ENCODE measurements at regions not wholly inside any gene's neighbourhood (a gene's known extent, or its start where the extent isn't known, plus 50 kb on each side); places are given as distances from the start of the nearest gene placed in this dataset.
"Not testable (repeated sequence)": the region's sequence is repeated elsewhere in the genome, so short reads cannot be mapped to it uniquely, and the experiment has no call there.

DNA sequence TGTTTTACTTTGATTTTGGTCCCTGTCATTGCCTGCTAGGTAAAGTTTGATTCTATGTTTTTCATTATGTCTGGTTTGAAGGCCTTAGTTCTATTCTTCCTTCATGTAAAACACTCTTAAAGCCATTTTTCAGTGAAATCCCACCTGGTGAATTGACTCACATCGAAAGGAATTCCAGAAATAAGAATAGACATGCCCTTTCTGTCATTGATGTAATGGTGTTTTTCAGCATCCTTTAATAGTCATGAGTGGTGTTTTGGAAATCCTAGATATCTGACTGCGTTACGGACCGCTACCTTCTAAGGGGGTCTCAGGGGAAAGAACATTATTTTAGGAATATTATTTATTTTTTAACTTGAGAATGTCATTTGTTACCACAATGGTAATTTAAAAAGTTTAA is 104.5 kb upstream of the ZEB2 start:
- Histone ChIP-seq H3K4me1 (ENCODE audit: insufficient read depth, poor library complexity, severe bottlenecking) (peaks cover 15% of the 10 kb centered on the region), H3K27me3 (ENCODE audit: insufficient read depth, poor library complexity, severe bottlenecking) (no peaks in the 10 kb centered on the region), H3K36me3 (ENCODE audit: low read depth) (no peaks in the 10 kb centered on the region), H3K4me3 (ENCODE audit: severe bottlenecking) (no peak overlapping the region), H3K9me3 (ENCODE audit: severe bottlenecking) (no peaks in the 10 kb centered on the region), H3K27ac (ENCODE audit: poor library complexity, severe bottlenecking) (no peak overlapping the region)
- TF ChIP-seq CTCF (IDR thresholded peaks at IDR 0.05; ENCODE audit: poor library complexity, severe bottlenecking) = no peak
- ATAC-seq (ENCODE audit: low read depth) = no peak
- DNase-seq (ENCODE audit: low spot score) = no peak

GRCh38 chr2:144622373-144622772 is 102.5 kb upstream of the ZEB2 start:
- H3K4me3 ChIP-seq (ENCODE audit: severe bottlenecking); H3K36me3 ChIP-seq (ENCODE audit: low read depth); ATAC-seq (ENCODE audit: low read depth); H3K27ac ChIP-seq (ENCODE audit: poor library complexity, severe bottlenecking); H3K9me3 ChIP-seq (ENCODE audit: severe bottlenecking); DNase-seq (ENCODE audit: low spot score); H3K27me3 ChIP-seq (ENCODE audit: insufficient read depth, poor library complexity, severe bottlenecking): not testable (repeated sequence)
- H3K4me1 ChIP-seq (ENCODE audit: insufficient read depth, poor library complexity, severe bottlenecking) = peaks cover 15% of the 10 kb centered on the region

GRCh38 chr2:144621266-144621665 is 101.3 kb upstream of the ZEB2 start:
- ATAC-seq (ENCODE audit: low read depth) = no peak

DNA sequence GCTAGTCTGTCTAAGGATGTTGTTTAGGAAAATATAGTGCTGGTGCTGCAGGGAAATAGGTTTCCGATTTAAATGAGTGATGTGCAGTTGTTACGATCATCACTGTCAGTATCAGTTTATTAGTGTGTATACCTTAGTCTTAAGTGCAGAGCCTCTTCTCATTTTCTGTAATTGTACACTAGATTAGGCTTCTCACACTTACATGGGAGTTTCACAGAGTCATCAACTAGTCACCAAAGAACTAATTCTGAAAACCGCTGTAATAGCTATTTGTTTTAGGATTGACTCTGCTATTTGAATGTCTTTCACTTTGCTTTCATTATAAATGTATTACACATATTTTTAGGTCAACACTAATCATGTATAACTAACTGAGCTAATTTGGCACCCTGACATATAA is 99.8 kb upstream of the ZEB2 start:
- H3K9me3 ChIP-seq (ENCODE audit: severe bottlenecking) = no peaks in the 10 kb centered on the region
- H3K36me3 ChIP-seq (ENCODE audit: low read depth) = no peaks in the 10 kb centered on the region
- TF ChIP-seq CTCF (IDR thresholded peaks at IDR 0.05; ENCODE audit: poor library complexity, severe bottlenecking) = no peak
- H3K27me3 ChIP-seq (ENCODE audit: insufficient read depth, poor library complexity, severe bottlenecking) = no peaks in the 10 kb centered on the region
- DNase-seq (ENCODE audit: low spot score) (no peak), ATAC-seq (ENCODE audit: low read depth) (no peak)
- no peak overlapping the region for H3K27ac ChIP-seq (ENCODE audit: poor library complexity, severe bottlenecking)
- H3K4me3 ChIP-seq (ENCODE audit: severe bottlenecking) = no peak overlapping the region
- peaks cover 6% of the 10 kb centered on the region for H3K4me1 ChIP-seq (ENCODE audit: insufficient read depth, poor library complexity, severe bottlenecking)

More at GRCh38 chr2:144621266-144621665, 101.3 kb upstream of the ZEB2 start:
- H3K9me3 ChIP-seq (ENCODE audit: severe bottlenecking) = no peaks in the 10 kb centered on the region
- H3K4me1 ChIP-seq (ENCODE audit: insufficient read depth, poor library complexity, severe bottlenecking) = peaks cover 15% of the 10 kb centered on the region
- H3K4me3 ChIP-seq (ENCODE audit: severe bottlenecking) = no peak overlapping the region
- no peaks in the 10 kb centered on the region for H3K27me3 ChIP-seq (ENCODE audit: insufficient read depth, poor library complexity, severe bottlenecking)
- no peak overlapping the region for H3K27ac ChIP-seq (ENCODE audit: poor library complexity, severe bottlenecking)
- no peak for TF ChIP-seq CTCF (IDR thresholded peaks at IDR 0.05; ENCODE audit: poor library complexity, severe bottlenecking)
- no peak for DNase-seq (ENCODE audit: low spot score)
- H3K36me3 ChIP-seq (ENCODE audit: low read depth) = no peaks in the 10 kb centered on the region

DNA sequence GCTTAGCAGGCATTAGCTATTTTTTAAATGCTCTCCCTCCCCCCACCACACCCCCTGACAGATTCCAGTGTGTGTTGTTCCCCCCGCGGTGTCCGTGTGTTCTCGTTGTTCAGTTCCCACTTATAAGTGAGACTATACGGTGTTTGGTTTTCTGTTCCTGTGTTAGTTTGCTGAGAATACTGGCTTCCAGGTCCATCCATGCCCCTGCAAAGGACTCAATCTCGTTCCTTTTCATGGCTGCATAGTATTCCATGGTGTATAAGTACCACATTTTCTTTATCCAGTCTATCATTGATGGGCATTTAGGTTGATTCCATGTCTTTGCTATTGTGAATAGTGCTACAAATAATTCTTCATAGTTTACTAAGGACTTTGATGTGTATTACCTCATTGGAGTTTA is 97.3 kb upstream of the ZEB2 start:
- H3K27ac ChIP-seq (ENCODE audit: poor library complexity, severe bottlenecking); H3K4me1 ChIP-seq (ENCODE audit: insufficient read depth, poor library complexity, severe bottlenecking); DNase-seq (ENCODE audit: low spot score); H3K9me3 ChIP-seq (ENCODE audit: severe bottlenecking); H3K4me3 ChIP-seq (ENCODE audit: severe bottlenecking); ATAC-seq (ENCODE audit: low read depth); H3K36me3 ChIP-seq (ENCODE audit: low read depth); H3K27me3 ChIP-seq (ENCODE audit: insufficient read depth, poor library complexity, severe bottlenecking): not testable (repeated sequence)

- ATAC-seq (ENCODE audit: low read depth) = no peak
- TF ChIP-seq CTCF (IDR thresholded peaks at IDR 0.05; ENCODE audit: poor library complexity, severe bottlenecking) = no peak
- H3K4me3 ChIP-seq (ENCODE audit: severe bottlenecking) = no peak overlapping the region
Measured at GRCh38 chr2:144615866-144616565, 96.1 kb upstream of the ZEB2 start.

More at GRCh38 chr2:144615866-144616565, 96.1 kb upstream of the ZEB2 start:
- H3K27ac ChIP-seq (ENCODE audit: poor library complexity, severe bottlenecking) = no peak overlapping the region
- no peaks in the 10 kb centered on the region for H3K27me3 ChIP-seq (ENCODE audit: insufficient read depth, poor library complexity, severe bottlenecking)
- H3K36me3 ChIP-seq (ENCODE audit: low read depth) = no peaks in the 10 kb centered on the region
- H3K9me3 ChIP-seq (ENCODE audit: severe bottlenecking) = no peaks in the 10 kb centered on the region
- H3K4me1 ChIP-seq (ENCODE audit: insufficient read depth, poor library complexity, severe bottlenecking) = no peaks in the 10 kb centered on the region
- DNase-seq (ENCODE audit: low spot score) = no peak

Data from RWPE2 (cell line).